Fibroblast of lung (primary cell): ENCODE measurements at regions not wholly inside any gene's neighbourhood (a gene's known extent, or its start where the extent isn't known, plus 50 kb on each side); places are given as distances from the start of the nearest gene placed in this dataset.

Experiments used
- CTCF ChIP-seq, 2 donors: IDR thresholded peaks in 1 of 2; conservative IDR thresholded peaks in 1 of 2; 1 replicate in 1 of 2; 2 replicates in 1 of 2; pipeline ENCODE4 v1.5.1; 2011 to 2012; ENCODE audit warnings: low read length in 2 of 2, control low read depth in 1 of 2, inconsistent platforms in 1 of 2, low read depth in 1 of 2, mild to moderate bottlenecking in 1 of 2
- EZH2 ChIP-seq: IDR thresholded peaks from 2 replicates; pipeline ENCODE4 v1.5.1; 2012; ENCODE audit warnings: low read length, control low read depth, mild to moderate bottlenecking; ENCODE audit errors: missing control alignments

GRCh38 chr9:91033270-91033669 lies 231.7 kb downstream of the SYK start:
- TF ChIP-seq EZH2 (no peak), CTCF (conservative IDR thresholded peaks at IDR 0.05 in 1 of 2, IDR thresholded peaks at IDR 0.05 in 1 of 2; ENCODE audit: low read depth in 1 of 2, low read length in 2 of 2) (no peak)
